Tibial artery (tissue), 4 donors: ENCODE measurements at regions not wholly inside any gene's neighbourhood (a gene's known extent, or its start where the extent isn't known, plus 50 kb on each side); places are given as distances from the start of the nearest gene placed in this dataset.

Experiments
- DNase-seq, 2 donors: peaks; one replicate each; pipeline ENCODE4 v3.0.0-alpha.2; 2019
- H3K27ac ChIP-seq, 2 donors: fragments of 200-600 bp; sonication (generic) in 1 of 2; 1 replicate in 1 of 2; 2 replicates in 1 of 2; pipeline ENCODE4 v1.5.1; 2018 to 2019; ENCODE audit warnings: mild to moderate bottlenecking in 1 of 2
- H3K27me3 ChIP-seq, 2 donors: fragments of 200-600 bp; sonication (generic) in 1 of 2; one replicate each; pipeline versions ENCODE4 v1.5.1 to v1.6.0; 2016 to 2019
- H3K36me3 ChIP-seq, 3 donors: fragments of 200-600 bp; sonication (generic) in 2 of 3; one replicate each; pipeline ENCODE4 v1.5.1; 2016 to 2019; ENCODE audit warnings: mild to moderate bottlenecking in 2 of 3
- H3K4me1 ChIP-seq, 4 donors: fragments of 200-600 bp; sonication (generic) in 2 of 4; 1 replicate in 3 of 4; 2 replicates in 1 of 4; pipeline ENCODE4 v1.5.1; 2016 to 2019
- H3K4me3 ChIP-seq, 2 donors: fragments of 200-600 bp; sonication (generic) in 1 of 2; 1 replicate in 1 of 2; 2 replicates in 1 of 2; pipeline ENCODE4 v1.5.1; 2018 to 2019; ENCODE audit warnings: mild to moderate bottlenecking in 2 of 2
- H3K9me3 ChIP-seq, 3 donors: fragments of 200-600 bp; sonication (generic) in 1 of 3; one replicate each; pipeline ENCODE4 v1.5.1; 2016 to 2019
- CTCF ChIP-seq, 2 experiments: fragments of 200-600 bp in 1 of 2; fragments of 450-650 bp in 1 of 2; IDR thresholded peaks; one replicate each; pipeline ENCODE4 v1.5.1; 2017 to 2019; ENCODE audit warnings: antibody characterized with exemption in 2 of 2, mild to moderate bottlenecking in 1 of 2, moderate library complexity in 1 of 2
- intact Hi-C: fragments of 100-400 bp; cut with DNase I; formaldehyde crosslinking; loops from one replicate; pipeline ENCODE4 v1.15.0; 2023; ENCODE audit warnings: low total_unique reads

GRCh38 chr20:40134176-40134575 lies 554.9 kb downstream of the MAFB start:
- intact Hi-C loops, result no loop called here
- DNase-seq, result no peak
- Histone ChIP-seq H3K36me3 (no peaks in the 10 kb centered on the region), H3K4me1 (no peaks in the 10 kb centered on the region), H3K27me3 (no peaks in the 10 kb centered on the region), H3K4me3 (no peak overlapping the region), H3K27ac (no peak overlapping the region), H3K9me3 (peaks cover 0 to 7% (median 0%) of the 10 kb centered on the region in 3 donors)
- no peak for TF ChIP-seq CTCF (IDR thresholded peaks at IDR 0.05)

GRCh38 chr20:40120827-40121226 lies 568.2 kb downstream of the MAFB start:
- no peaks in the 10 kb centered on the region for H3K27me3 ChIP-seq
- no peaks in the 10 kb centered on the region for H3K4me1 ChIP-seq
- no peak for TF ChIP-seq CTCF (IDR thresholded peaks at IDR 0.05)
- no peak overlapping the region for H3K4me3 ChIP-seq
- H3K27ac ChIP-seq, result no peak overlapping the region
- H3K36me3 ChIP-seq, result no peaks in the 10 kb centered on the region
- H3K9me3 ChIP-seq, result no peaks in the 10 kb centered on the region
- intact Hi-C loops, result no loop called here
- DNase-seq, result no peak

GRCh38 chr20:40111282-40111681 lies 577.8 kb downstream of the MAFB start:
- H3K36me3 ChIP-seq, result no peaks in the 10 kb centered on the region
- no peak overlapping the region for H3K4me3 ChIP-seq
- DNase-seq, result no peak
- H3K27me3 ChIP-seq, result no peaks in the 10 kb centered on the region
- H3K4me1 ChIP-seq, result peaks cover 0 to 9% (median 4%) of the 10 kb centered on the region in 4 donors
- TF ChIP-seq CTCF (IDR thresholded peaks at IDR 0.05), result no peak
- no peaks in the 10 kb centered on the region for H3K9me3 ChIP-seq
- no peak overlapping the region for H3K27ac ChIP-seq
- intact Hi-C loops, result no loop called here

DNA sequence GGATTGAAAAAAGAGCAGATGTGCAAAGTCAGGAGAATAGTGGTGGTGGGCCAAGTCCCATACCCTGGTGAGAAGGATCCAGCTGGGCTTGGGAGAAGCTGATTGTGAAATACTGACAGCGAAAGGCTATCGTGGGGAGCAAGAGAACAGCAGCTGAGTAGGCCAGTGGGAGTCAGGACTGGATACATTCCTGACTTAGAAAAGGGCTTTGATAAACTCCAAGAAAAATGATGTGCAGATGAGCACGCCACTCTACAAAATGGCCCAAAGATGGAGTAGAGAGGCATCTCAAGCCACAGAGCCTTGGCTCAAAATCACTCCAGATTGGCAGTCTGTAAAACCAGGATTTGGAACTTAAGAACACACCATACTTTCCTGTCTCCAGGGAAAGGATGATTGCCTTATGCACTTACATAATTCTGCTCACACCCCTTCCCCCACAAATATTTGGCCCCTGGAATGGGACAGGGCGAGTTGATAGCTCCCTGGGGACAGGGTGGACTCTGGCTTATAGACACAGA lies 578.7 kb downstream of the MAFB start:
- DNase-seq, result peak in 1 of 2 donors; percentile 21
- TF ChIP-seq CTCF (IDR thresholded peaks at IDR 0.05), result no peak
- Histone ChIP-seq H3K27ac (no peak overlapping the region), H3K4me3 (no peak overlapping the region), H3K9me3 (no peaks in the 10 kb centered on the region), H3K36me3 (no peaks in the 10 kb centered on the region), H3K27me3 (no peaks in the 10 kb centered on the region), H3K4me1 (peaks cover 0 to 9% (median 4%) of the 10 kb centered on the region in 4 donors)
- intact Hi-C loops, result no loop called here

DNA sequence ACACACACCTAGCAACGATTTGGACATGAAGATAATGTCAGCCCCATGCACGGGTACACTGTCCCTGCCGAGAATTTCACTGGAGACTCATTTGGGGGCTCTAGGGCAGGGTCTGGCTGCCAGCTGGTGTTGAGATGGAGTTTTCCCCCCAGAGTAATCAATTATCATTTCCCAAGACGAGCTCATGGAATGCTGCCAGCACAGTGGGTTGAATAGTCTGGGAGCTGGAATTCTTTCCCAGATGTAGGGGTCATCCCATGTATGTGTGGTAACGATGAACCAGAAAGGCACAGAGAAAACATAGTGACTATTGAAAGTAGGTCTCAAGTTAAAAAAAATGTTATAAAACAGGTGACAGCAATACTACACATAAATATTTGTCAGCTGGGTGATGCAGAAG lies 579.9 kb downstream of the MAFB start:
- no peaks in the 10 kb centered on the region for H3K9me3 ChIP-seq
- H3K36me3 ChIP-seq, result no peaks in the 10 kb centered on the region
- H3K27me3 ChIP-seq, result no peaks in the 10 kb centered on the region
- peaks cover 0 to 9% (median 4%) of the 10 kb centered on the region in 4 donors for H3K4me1 ChIP-seq
- no peak for TF ChIP-seq CTCF (IDR thresholded peaks at IDR 0.05)
- intact Hi-C loops, result no loop called here
- H3K27ac ChIP-seq, result no peak overlapping the region
- H3K4me3 ChIP-seq, result no peak overlapping the region
- DNase-seq, result no peak

DNA sequence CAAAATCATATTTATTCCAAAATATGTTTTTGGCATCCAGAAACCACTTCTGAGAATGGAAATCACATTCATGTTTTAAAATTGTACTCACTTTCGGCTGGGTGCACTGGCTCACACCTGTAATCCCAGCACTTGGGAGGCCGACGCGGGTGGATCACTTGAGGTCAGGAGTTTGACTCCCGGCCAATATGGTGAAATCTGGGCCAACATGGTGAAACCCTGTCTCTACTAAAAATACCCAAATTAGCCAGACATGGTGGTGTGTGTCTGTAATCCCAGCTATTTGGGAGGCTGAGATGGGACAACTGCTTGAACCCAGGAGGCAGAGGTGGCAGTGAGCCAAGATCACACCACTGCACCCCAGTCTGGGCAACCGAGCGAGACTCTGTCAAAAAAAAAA lies 580.7 kb downstream of the MAFB start:
- Histone ChIP-seq H3K27ac (no peak overlapping the region), H3K36me3 (no peaks in the 10 kb centered on the region), H3K4me3 (no peak overlapping the region), H3K4me1 (peaks cover 0 to 9% (median 4%) of the 10 kb centered on the region in 4 donors), H3K9me3 (no peaks in the 10 kb centered on the region), H3K27me3 (no peaks in the 10 kb centered on the region)
- TF ChIP-seq CTCF (IDR thresholded peaks at IDR 0.05), result no peak
- intact Hi-C loops, result no loop called here
- DNase-seq, result no peak
